H1 (cell line): ENCODE measurements at regions not wholly inside any gene's neighbourhood (a gene's known extent, or its start where the extent isn't known, plus 50 kb on each side); places are given as distances from the start of the nearest gene placed in this dataset.

ENCODE experiments used
- CTCF ChIA-PET: fragments of 300-600 bp; sonication (Branson Sonifier 250); formaldehyde crosslinking; loops from one replicate; lab custom pipeline; 2021; ENCODE audit not compliant: partially characterized antibody; lab: Charles Lee
- POLR2A ChIA-PET: fragments of 300-600 bp; sonication (Branson Sonifier 250); formaldehyde crosslinking; loops from one replicate; lab custom pipeline; 2021; ENCODE audit warnings: inconsistent platforms; ENCODE audit not compliant: partially characterized antibody; lab: Charles Lee
- DNase-seq, 2 experiments: peaks; one replicate each; pipeline versions ENCODE4 v3.0.0 to v3.0.0-alpha.2; 2010 to 2022; ENCODE audit warnings: low spot score in 2 of 2, low read depth in 1 of 2, mixed read lengths in 1 of 2
- FAIRE-seq: peaks from 2 replicates; lab custom pipeline; 2011; peaks lifted over from hg19 to GRCh38; lab: Jason Lieb, UNC
- H2AFZ ChIP-seq: 2 replicates; pipeline ENCODE4 v1.8.1; 2012; ENCODE audit warnings: low read length, inconsistent platforms
- H2AK5ac ChIP-seq: 2 replicates; pipeline ENCODE4 v1.6.1; 2013; ENCODE audit warnings: low read depth, low read length
- H2BK120ac ChIP-seq: replicated peaks from 2 replicates; pipeline ENCODE3; 2013; ENCODE audit warnings: low read depth, low read length, inconsistent platforms
- H2BK12ac ChIP-seq: 2 replicates; pipeline ENCODE4 v1.6.1; 2013; ENCODE audit warnings: low read depth, low read length
- H2BK15ac ChIP-seq: 2 replicates; pipeline ENCODE4 v1.6.1; 2013; ENCODE audit warnings: low read length
- H2BK20ac ChIP-seq: 2 replicates; pipeline ENCODE4 v1.6.1; 2013; ENCODE audit warnings: low read length
- H2BK5ac ChIP-seq: 2 replicates; pipeline ENCODE4 v1.6.1; 2013; ENCODE audit warnings: low read depth, low read length
- H3K14ac ChIP-seq: 2 replicates; pipeline ENCODE4 v1.6.1; 2013; ENCODE audit warnings: inconsistent platforms; ENCODE audit not compliant: insufficient read length
- H3K18ac ChIP-seq: 2 replicates; pipeline ENCODE4 v1.6.1; 2013; ENCODE audit warnings: low read length; ENCODE audit errors: extremely low read depth
- H3K23ac ChIP-seq: 2 replicates; pipeline ENCODE4 v1.6.1; 2013; ENCODE audit warnings: inconsistent platforms; ENCODE audit not compliant: insufficient read length
- H3K23me2 ChIP-seq: 2 replicates; pipeline ENCODE4 v1.6.1; 2013; ENCODE audit warnings: low read depth, low read length
- H3K27ac ChIP-seq: 2 replicates; pipeline ENCODE4 v1.6.1; 2011; ENCODE audit warnings: low read depth, low read length, inconsistent platforms
- H3K27me3 ChIP-seq, 4 experiments: replicated peaks in 1 of 4; 1 replicate in 1 of 4; 2 replicates in 3 of 4; pipeline versions ENCODE4 v1.6.1 to v1.8.1; 2011 to 2013; ENCODE audit warnings: low read length in 3 of 4, mild to moderate bottlenecking in 3 of 4, inconsistent platforms in 2 of 4, mixed read lengths in 2 of 4, moderate library complexity in 1 of 4; ENCODE audit not compliant: control insufficient read depth in 3 of 4, insufficient read depth in 3 of 4; ENCODE audit errors: extremely low read depth in 1 of 4
- H3K36me3 ChIP-seq, 4 experiments: 2 replicates each; pipeline versions ENCODE4 v1.6.1 to v1.8.1; 2011 to 2013; ENCODE audit warnings: mild to moderate bottlenecking in 4 of 4, low read length in 3 of 4, moderate library complexity in 2 of 4, control low read depth in 1 of 4, inconsistent platforms in 1 of 4; ENCODE audit not compliant: insufficient read depth in 4 of 4, control insufficient read depth in 2 of 4
- H3K4ac ChIP-seq: replicated peaks from 2 replicates; pipeline ENCODE3; 2013; ENCODE audit warnings: low read length, low read depth, mixed read lengths, inconsistent platforms; ENCODE audit not compliant: insufficient read length
- H3K4me1 ChIP-seq, 4 experiments: replicated peaks in 1 of 4; 1 replicate in 1 of 4; 2 replicates in 3 of 4; pipeline versions ENCODE4 v1.6.1 to v1.8.1; 2011 to 2013; ENCODE audit warnings: low read length in 3 of 4, inconsistent platforms in 2 of 4, mixed read lengths in 1 of 4; ENCODE audit not compliant: insufficient read depth in 4 of 4, control insufficient read depth in 3 of 4
- H3K4me2 ChIP-seq, 2 experiments: 2 replicates each; pipeline versions ENCODE4 v1.6.1 to v1.8.1; 2011 to 2013; ENCODE audit warnings: low read depth in 2 of 2, low read length in 2 of 2, control low read depth in 1 of 2, inconsistent platforms in 1 of 2, mild to moderate bottlenecking in 1 of 2; ENCODE audit not compliant: insufficient read depth in 1 of 2
- H3K4me3 ChIP-seq, 4 experiments: fragments of 200-600, 300-600 bp in 1 of 4; sonication (generic), shearing (Covaris generic), sonication (Bioruptor Twin) in 1 of 4; 2 replicates each; pipeline versions ENCODE4 v1.5.1 to v1.8.1; 2011 to 2016; ENCODE audit warnings: low read length in 4 of 4, low read depth in 3 of 4, control low read depth in 2 of 4, inconsistent platforms in 2 of 4, mild to moderate bottlenecking in 2 of 4, mixed read lengths in 1 of 4, moderate library complexity in 1 of 4; ENCODE audit not compliant: insufficient read depth in 2 of 4; ENCODE audit errors: extremely low read depth in 1 of 4
- H3K56ac ChIP-seq: replicated peaks from 2 replicates; pipeline ENCODE3; 2013; ENCODE audit warnings: low read depth, mild to moderate bottlenecking, mixed read lengths, low read length, inconsistent platforms; ENCODE audit not compliant: insufficient read length
- H3K79me1 ChIP-seq: 2 replicates; pipeline ENCODE4 v1.6.1; 2013; ENCODE audit warnings: low read depth, low read length, control low read depth
- H3K79me2 ChIP-seq, 2 experiments: 2 replicates each; pipeline versions ENCODE4 v1.6.1 to v1.8.1; 2012 to 2013; ENCODE audit warnings: low read length in 2 of 2, mild to moderate bottlenecking in 2 of 2, inconsistent platforms in 1 of 2; ENCODE audit not compliant: insufficient read depth in 2 of 2, control insufficient read depth in 1 of 2
- H3K9ac ChIP-seq, 4 experiments: replicated peaks in 1 of 4; 1 replicate in 1 of 4; 2 replicates in 3 of 4; pipeline versions ENCODE4 v1.6.1 to v1.8.1; 2011 to 2013; ENCODE audit warnings: low read depth in 3 of 4, low read length in 3 of 4, control low read depth in 2 of 4, mild to moderate bottlenecking in 2 of 4, moderate library complexity in 2 of 4, inconsistent platforms in 1 of 4; ENCODE audit errors: extremely low read depth in 1 of 4
- H3K9me3 ChIP-seq, 2 experiments: 2 replicates each; pipeline versions ENCODE4 v1.6.1 to v1.8.1; 2012 to 2013; ENCODE audit warnings: mild to moderate bottlenecking in 2 of 2, moderate library complexity in 2 of 2, control low read depth in 1 of 2, inconsistent platforms in 1 of 2, low read depth in 1 of 2, low read length in 1 of 2, mixed read lengths in 1 of 2; ENCODE audit not compliant: insufficient read depth in 2 of 2
- H4K20me1 ChIP-seq, 2 experiments: replicated peaks in 1 of 2; 2 replicates each; pipeline versions ENCODE3 to v1.8.1; 2011 to 2013; ENCODE audit warnings: inconsistent platforms in 2 of 2, low read length in 2 of 2, mild to moderate bottlenecking in 1 of 2; ENCODE audit not compliant: insufficient read depth in 2 of 2, control insufficient read depth in 1 of 2
- H4K5ac ChIP-seq: 2 replicates; pipeline ENCODE4 v1.6.1; 2013; ENCODE audit warnings: low read length, low read depth, mixed read lengths, inconsistent platforms; ENCODE audit not compliant: insufficient read length
- H4K8ac ChIP-seq: 2 replicates; pipeline ENCODE4 v1.8.0; 2013; ENCODE audit warnings: mild to moderate bottlenecking, moderate library complexity, low read length, inconsistent platforms; ENCODE audit not compliant: insufficient read depth; ENCODE audit errors: extremely low read depth
- H4K91ac ChIP-seq: replicated peaks from 2 replicates; pipeline ENCODE3; 2013; ENCODE audit warnings: low read length, mixed read lengths, inconsistent platforms; ENCODE audit not compliant: insufficient read length
- CTBP2 ChIP-seq: IDR thresholded peaks from 2 replicates; pipeline ENCODE4 v1.7.0; 2011; ENCODE audit warnings: borderline replicate concordance, mild to moderate bottlenecking, moderate library complexity, mixed read lengths, low read length; ENCODE audit not compliant: insufficient read depth, insufficient read length
- JUND ChIP-seq: IDR thresholded peaks from 2 replicates; pipeline ENCODE4 v1.6.1; 2011; ENCODE audit warnings: mild to moderate bottlenecking, improper control_type of control experiment, low read length
- PHF8 ChIP-seq: fragments of 200-600 bp; sonication (generic); conservative IDR thresholded peaks from 2 replicates; pipeline ENCODE4 v1.7.1; 2012; ENCODE audit warnings: low read depth, mild to moderate bottlenecking, inconsistent platforms, low read length, moderate library complexity
- POU5F1 ChIP-seq: IDR thresholded peaks from 2 replicates; pipeline ENCODE4 v1.6.1; 2011; ENCODE audit warnings: low read depth, mild to moderate bottlenecking, low read length, moderate library complexity
- RBBP5 ChIP-seq: IDR thresholded peaks from 2 replicates; pipeline ENCODE4 v1.7.1; 2012; ENCODE audit warnings: low read depth, mild to moderate bottlenecking, inconsistent platforms, low read length, moderate library complexity, borderline replicate concordance
- SP4 ChIP-seq: IDR thresholded peaks from 2 replicates; pipeline ENCODE4 v1.6.1; 2012; ENCODE audit warnings: low read length, inconsistent platforms
- TAF7 ChIP-seq: optimal IDR thresholded peaks from 2 replicates; pipeline ENCODE3; 2011; ENCODE audit warnings: low read depth, mild to moderate bottlenecking, inconsistent platforms, low read length, moderate library complexity, borderline replicate concordance
- WGBS, 2 experiments: shearing (Covaris generic) in 1 of 2; methylation state at CpG; one replicate each; pipeline versions ENCODE4 v1.1.6 to v1.1.7; 2013 to 2015; ENCODE audit warnings: low lambda C conversion rate in 2 of 2, mixed read lengths in 2 of 2, inconsistent platforms in 1 of 2, low coverage in 1 of 2, missing lambda C conversion rate in 1 of 2; ENCODE audit not compliant: insufficient replicate concordance in 2 of 2, insufficient coverage in 1 of 2, insufficient read length in 1 of 2; ENCODE audit errors: extremely low coverage in 1 of 2, missing lambda C conversion rate in 1 of 2; 5-methylcytosine and 5-hydroxymethylcytosine counted together
- TF ChIP-seq, protein P1 (sequence below): IDR thresholded peaks from 2 replicates; pipeline ENCODE4 v1.6.1; 2012; ENCODE audit warnings: inconsistent platforms
- TF ChIP-seq, protein P2 (sequence below): IDR thresholded peaks from 2 replicates; pipeline ENCODE4 v1.6.1; 2011; ENCODE audit warnings: low read length, improper control_type of control experiment

DNA sequence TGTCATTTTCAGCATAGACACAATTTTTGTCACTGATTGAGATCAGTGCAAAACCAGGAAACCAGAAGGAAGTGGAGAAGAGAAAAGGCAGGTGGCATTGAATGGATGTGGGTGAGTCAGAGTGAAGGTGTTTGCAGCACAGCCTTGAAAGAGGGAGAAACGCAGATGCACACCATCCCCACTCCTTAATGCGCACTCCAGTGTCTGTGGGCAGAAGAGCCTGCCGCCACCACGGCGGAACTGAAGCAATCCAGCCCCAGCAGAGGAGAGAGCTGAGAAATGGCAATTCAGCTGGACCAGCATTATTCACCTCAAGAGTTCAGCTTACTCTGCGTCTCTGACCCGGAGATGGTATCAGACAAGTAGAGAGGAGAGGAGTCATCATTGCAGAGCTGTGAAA is 393.1 kb upstream of the FRG1 start:
- no peak overlapping the region for H2BK120ac ChIP-seq
- H3K79me2 ChIP-seq = no peaks in the 10 kb centered on the region
- H3K9me3 ChIP-seq = no peaks in the 10 kb centered on the region
- H3K27me3 ChIP-seq = no peaks in the 10 kb centered on the region
- no peak overlapping the region for H2BK5ac ChIP-seq
- no peak overlapping the region for H2AK5ac ChIP-seq
- H4K20me1 ChIP-seq = peaks cover 0 to 1% of the 10 kb centered on the region in 2 experiments
- no peak overlapping the region for H4K91ac ChIP-seq
- WGBS, 2 experiments = 96% methylated on average over 7 of the region's 7 CpGs; no CpG with 5 or more reads in 1 of the 2 experiments
- H2BK15ac ChIP-seq = no peak overlapping the region
- DNase-seq (no peak), FAIRE-seq (no peak)
- POLR2A ChIA-PET = no interaction called here
- H3K4me1 ChIP-seq = no peaks in the 10 kb centered on the region
- no peak overlapping the region for H3K27ac ChIP-seq
- no peak overlapping the region for H2AFZ ChIP-seq
- H3K18ac ChIP-seq = no peak overlapping the region
- H3K79me1 ChIP-seq = no peaks in the 10 kb centered on the region
- H4K5ac ChIP-seq = no peak overlapping the region
- H3K56ac ChIP-seq = no peak overlapping the region
- CTCF ChIA-PET = no interaction called here
- H3K4me3 ChIP-seq = no peak overlapping the region
- H3K36me3 ChIP-seq = no peaks in the 10 kb centered on the region
- no peak overlapping the region; the same call in 1 of the 2 replicates for H4K8ac ChIP-seq
- H3K23ac ChIP-seq = no peak overlapping the region
- no peak overlapping the region for H2BK12ac ChIP-seq
- H3K4ac ChIP-seq = no peak overlapping the region
- TF ChIP-seq JUND = no peak
- TF ChIP-seq TAF7 = no peak
- TF ChIP-seq, protein P1, sequence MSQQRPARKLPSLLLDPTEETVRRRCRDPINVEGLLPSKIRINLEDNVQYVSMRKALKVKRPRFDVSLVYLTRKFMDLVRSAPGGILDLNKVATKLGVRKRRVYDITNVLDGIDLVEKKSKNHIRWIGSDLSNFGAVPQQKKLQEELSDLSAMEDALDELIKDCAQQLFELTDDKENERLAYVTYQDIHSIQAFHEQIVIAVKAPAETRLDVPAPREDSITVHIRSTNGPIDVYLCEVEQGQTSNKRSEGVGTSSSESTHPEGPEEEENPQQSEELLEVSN = no peak
- TF ChIP-seq SP4 = no peak
- TF ChIP-seq PHF8 = no peak
- no peak for TF ChIP-seq CTBP2
- TF ChIP-seq RBBP5 = no peak
- TF ChIP-seq, protein P2, sequence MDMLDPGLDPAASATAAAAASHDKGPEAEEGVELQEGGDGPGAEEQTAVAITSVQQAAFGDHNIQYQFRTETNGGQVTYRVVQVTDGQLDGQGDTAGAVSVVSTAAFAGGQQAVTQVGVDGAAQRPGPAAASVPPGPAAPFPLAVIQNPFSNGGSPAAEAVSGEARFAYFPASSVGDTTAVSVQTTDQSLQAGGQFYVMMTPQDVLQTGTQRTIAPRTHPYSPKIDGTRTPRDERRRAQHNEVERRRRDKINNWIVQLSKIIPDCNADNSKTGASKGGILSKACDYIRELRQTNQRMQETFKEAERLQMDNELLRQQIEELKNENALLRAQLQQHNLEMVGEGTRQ = no peak
- no peak for TF ChIP-seq POU5F1
- no peak overlapping the region for H3K4me2 ChIP-seq
- H3K23me2 ChIP-seq = no peaks in the 10 kb centered on the region
- H3K14ac ChIP-seq = no peak overlapping the region
- no peak overlapping the region for H2BK20ac ChIP-seq
- no peak overlapping the region for H3K9ac ChIP-seq
